ENCODE measurements at regions not wholly inside any gene's neighbourhood (a gene's known extent, or its start where the extent isn't known, plus 50 kb on each side); places are given as distances from the start of the nearest gene placed in this dataset.

GRCh38 chr17:73749337-73749823 lies 105.1 kb upstream of the SDK2 start (continued):
- TF ChIP-seq SP1 (CRISPR knock-in tag; conservative IDR thresholded peaks at IDR 0.05), result no peak
- TF ChIP-seq ZNF219 (CRISPR knock-in tag; IDR thresholded peaks at IDR 0.05; ENCODE audit: borderline replicate concordance), result no peak
- TF ChIP-seq ZNF121 (CRISPR knock-in tag; IDR thresholded peaks at IDR 0.05), result no peak
- no peak for TF ChIP-seq E2F5 (CRISPR knock-in tag; IDR thresholded peaks at IDR 0.05)
- TF ChIP-seq MYBL2 (CRISPR knock-in tag; IDR thresholded peaks at IDR 0.05), result no peak
- TF ChIP-seq CDX4 (CRISPR knock-in tag; IDR thresholded peaks at IDR 0.05; ENCODE audit: borderline replicate concordance), result no peak
- no peak for TF ChIP-seq NR3C1 (CRISPR knock-in tag; conservative IDR thresholded peaks at IDR 0.05; ENCODE audit: low read depth)
- no peak for TF ChIP-seq GABPB1 (CRISPR knock-in tag; IDR thresholded peaks at IDR 0.05)
- no peak for TF ChIP-seq ZNF396 (CRISPR knock-in tag; IDR thresholded peaks at IDR 0.05; ENCODE audit: borderline replicate concordance)
- no peak for TF ChIP-seq OVOL2 (CRISPR knock-in tag; IDR thresholded peaks at IDR 0.05; ENCODE audit: borderline replicate concordance)

GRCh38 chr17:73749928-73750605 lies 105.8 kb upstream of the SDK2 start:
- H3K36me3 Mint-ChIP-seq, result no peaks in the 10 kb centered on the region
- peaks cover 12% of the 10 kb centered on the region for H3K4me1 Mint-ChIP-seq
- no peaks in the 10 kb centered on the region for H3K9me3 Mint-ChIP-seq
- no peak for DNase-seq (ENCODE audit: low spot score)
- ChIA-PET CTCF (no interaction called here), POLR2A (no interaction called here)
- no peak for ATAC-seq
- no peak for TF ChIP-seq SMAD3 (CRISPR knock-in tag; IDR thresholded peaks at IDR 0.05; ENCODE audit: borderline replicate concordance)
- TF ChIP-seq USF1 (CRISPR knock-in tag; IDR thresholded peaks at IDR 0.05), result no peak
- no peak for TF ChIP-seq ZNF263 (CRISPR knock-in tag; IDR thresholded peaks at IDR 0.05; ENCODE audit: low read depth)
- TF ChIP-seq NR1H2 (CRISPR knock-in tag; IDR thresholded peaks at IDR 0.05), result no peak
- TF ChIP-seq NR3C1 (CRISPR knock-in tag; conservative IDR thresholded peaks at IDR 0.05; ENCODE audit: low read depth), result no peak
- TF ChIP-seq ATF3 (CRISPR knock-in tag; conservative IDR thresholded peaks at IDR 0.05), result no peak
- TF ChIP-seq TEAD1 (CRISPR knock-in tag; IDR thresholded peaks at IDR 0.05), result no peak
- TF ChIP-seq TP53 (CRISPR knock-in tag; IDR thresholded peaks at IDR 0.05), result no peak
- TF ChIP-seq ATF1 (CRISPR knock-in tag; IDR thresholded peaks at IDR 0.05), result no peak
- TF ChIP-seq AR (CRISPR knock-in tag; IDR thresholded peaks at IDR 0.05), result no peak
- TF ChIP-seq FOXP4 (CRISPR knock-in tag; IDR thresholded peaks at IDR 0.05), result no peak
- H3K4me3 Mint-ChIP-seq, result no peak overlapping the region
- peaks cover 8% of the 10 kb centered on the region for H3K27me3 Mint-ChIP-seq (ENCODE audit: low read depth)
- H3K27ac Mint-ChIP-seq, result no peak overlapping the region
